HEK293 (cell line): ENCODE measurements at regions not wholly inside any gene's neighbourhood (a gene's known extent, or its start where the extent isn't known, plus 50 kb on each side); places are given as distances from the start of the nearest gene placed in this dataset.

Experiments used
- CTCF ChIP-seq: fragments of 450-650 bp; formaldehyde crosslinking; IDR thresholded peaks from 2 replicates; pipeline ENCODE4 v1.5.1; 2016; ENCODE audit warnings: missing biosample characterization, missing genetic modification characterization
- ZNF140 ChIP-seq: fragments of 450-650 bp; formaldehyde crosslinking; IDR thresholded peaks from 2 replicates; pipeline ENCODE4 v1.5.1; 2016; ENCODE audit warnings: missing biosample characterization, missing genetic modification characterization
- ZNF311 ChIP-seq: fragments of 450-650 bp; formaldehyde crosslinking; IDR thresholded peaks from 2 replicates; pipeline ENCODE4 v1.5.1; 2017; ENCODE audit warnings: missing biosample characterization, missing genetic modification characterization, borderline replicate concordance
- ZNF585B ChIP-seq: fragments of 450-650 bp; formaldehyde crosslinking; IDR thresholded peaks from 2 replicates; pipeline ENCODE4 v1.5.1; 2016; ENCODE audit warnings: missing biosample characterization, missing genetic modification characterization
- ZNF664 ChIP-seq: fragments of 450-650 bp; formaldehyde crosslinking; IDR thresholded peaks from 2 replicates; pipeline ENCODE4 v1.5.1; 2016; ENCODE audit warnings: missing biosample characterization, missing genetic modification characterization
- ZNF76 ChIP-seq: fragments of 450-650 bp; formaldehyde crosslinking; IDR thresholded peaks from 2 replicates; pipeline ENCODE4; 2016; ENCODE audit warnings: low read depth, missing biosample characterization, missing genetic modification characterization, borderline replicate concordance

- no peak for TF ChIP-seq CTCF (tag by site-specific recombination)
- no peak for TF ChIP-seq ZNF585B (tag by site-specific recombination)
- no peak for TF ChIP-seq ZNF76 (tag by site-specific recombination)
- no peak for TF ChIP-seq ZNF311 (tag by site-specific recombination)
- no peak for TF ChIP-seq ZNF140 (tag by site-specific recombination)
- TF ChIP-seq ZNF664 = no peak
Observed at GRCh38 chr13:48901781-48902180, 73.9 kb upstream of the FNDC3A start.
